Cardiac fibroblast (primary cell): ENCODE measurements at regions not wholly inside any gene's neighbourhood (a gene's known extent, or its start where the extent isn't known, plus 50 kb on each side); places are given as distances from the start of the nearest gene placed in this dataset.

Experiments used
- DNase-seq, 2 donors: peaks; one replicate each; pipeline versions ENCODE4 v3.0.0 to v3.0.0-alpha.2; 2010; ENCODE audit warnings: low read depth in 2 of 2
- H3K4me3 ChIP-seq, 2 donors: replicated peaks in 1 of 2; 1 replicate in 1 of 2; 2 replicates in 1 of 2; pipeline ENCODE4 v1.5.1; 2011; ENCODE audit warnings: low read depth in 2 of 2, low read length in 2 of 2, mild to moderate bottlenecking in 2 of 2, moderate library complexity in 1 of 2
- CTCF ChIP-seq: IDR thresholded peaks from one replicate; pipeline ENCODE4 v1.5.1; 2011; ENCODE audit warnings: low read depth, mild to moderate bottlenecking, low read length, inconsistent platforms

- DNase-seq, result no peak
- H3K4me3 ChIP-seq, result no peak overlapping the region
- no peak for TF ChIP-seq CTCF
These were observed 223.7 kb upstream of the RTL1 start for GRCh38 chr14:101127224-101127623.

- DNase-seq, result no peak
- TF ChIP-seq CTCF, result no peak
- H3K4me3 ChIP-seq, result no peak overlapping the region
These were observed 225.2 kb upstream of the RTL1 start for GRCh38 chr14:101128478-101129321.

- no peak for TF ChIP-seq CTCF
- no peak for DNase-seq
- no peak overlapping the region for H3K4me3 ChIP-seq
These were observed 226.1 kb upstream of the RTL1 start for GRCh38 chr14:101129521-101130167.

GRCh38 chr14:101130861-101131260 is 227.3 kb upstream of the RTL1 start:
- TF ChIP-seq CTCF, result no peak
- no peak overlapping the region for H3K4me3 ChIP-seq
- no peak for DNase-seq

- TF ChIP-seq CTCF, result no peak
- DNase-seq, result no peak
- no peak overlapping the region for H3K4me3 ChIP-seq
These were observed 228.0 kb upstream of the RTL1 start for GRCh38 chr14:101131451-101131916.

GRCh38 chr14:101132051-101132571 is 228.6 kb upstream of the RTL1 start:
- H3K4me3 ChIP-seq, result no peak overlapping the region
- DNase-seq, result no peak
- no peak for TF ChIP-seq CTCF
